ENCODE measurements at regions not wholly inside any gene's neighbourhood (a gene's known extent, or its start where the extent isn't known, plus 50 kb on each side); places are given as distances from the start of the nearest gene placed in this dataset.

DNA sequence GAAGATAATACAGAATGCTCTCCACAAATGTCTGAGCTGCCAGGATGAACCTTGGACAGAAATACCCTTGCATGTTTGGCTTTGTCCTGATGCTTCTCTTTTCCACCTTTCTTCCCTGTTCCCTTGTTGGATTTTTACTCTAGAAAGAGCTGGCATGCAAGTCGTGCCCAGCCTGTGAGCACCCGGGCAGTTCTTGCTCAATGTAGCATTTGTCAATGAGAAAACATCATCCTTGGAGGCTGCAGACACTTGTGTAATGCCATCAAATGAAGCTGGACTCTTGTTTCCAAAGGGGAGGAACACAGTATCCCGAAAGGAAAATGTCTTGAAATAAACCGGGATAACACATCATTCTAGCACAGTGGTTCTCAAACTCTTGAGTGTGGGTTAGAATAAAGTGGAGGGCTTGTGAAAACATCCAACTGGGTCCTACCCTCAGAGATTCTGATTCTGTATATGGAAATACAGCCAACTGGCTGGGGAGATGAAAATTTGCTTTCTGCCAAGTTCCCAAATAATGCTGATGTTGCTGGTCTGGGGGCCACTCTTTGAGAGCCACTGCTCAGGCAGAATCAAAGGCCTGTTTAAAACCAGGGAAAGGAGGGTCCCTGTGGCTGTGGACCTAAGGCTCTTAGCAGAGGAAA, 237.2 kb downstream of the SPATA18 start:
- no peak for DNase-seq (ENCODE audit: low spot score)

DNA sequence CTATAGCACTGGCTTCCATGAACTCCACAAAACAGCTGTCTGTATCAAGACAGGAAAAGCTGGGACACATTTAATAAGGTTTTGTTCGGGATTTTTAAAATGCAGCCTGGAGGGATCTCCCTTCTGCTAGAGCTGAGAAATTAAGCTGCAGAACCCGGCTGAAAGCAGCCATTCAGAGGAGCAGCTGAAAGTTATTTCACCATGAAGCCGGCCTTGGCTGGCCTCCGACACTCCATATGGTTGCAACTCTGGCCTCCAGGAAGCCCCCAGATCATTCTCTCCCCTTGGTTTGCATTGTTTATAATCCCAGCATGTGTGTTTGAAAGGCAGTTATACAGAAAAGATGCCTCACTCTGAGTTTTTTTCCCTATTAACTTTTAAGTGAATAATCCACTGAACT, 239.4 kb downstream of the SPATA18 start:
- DNase-seq (ENCODE audit: low spot score) = peak; percentile 85

DNA sequence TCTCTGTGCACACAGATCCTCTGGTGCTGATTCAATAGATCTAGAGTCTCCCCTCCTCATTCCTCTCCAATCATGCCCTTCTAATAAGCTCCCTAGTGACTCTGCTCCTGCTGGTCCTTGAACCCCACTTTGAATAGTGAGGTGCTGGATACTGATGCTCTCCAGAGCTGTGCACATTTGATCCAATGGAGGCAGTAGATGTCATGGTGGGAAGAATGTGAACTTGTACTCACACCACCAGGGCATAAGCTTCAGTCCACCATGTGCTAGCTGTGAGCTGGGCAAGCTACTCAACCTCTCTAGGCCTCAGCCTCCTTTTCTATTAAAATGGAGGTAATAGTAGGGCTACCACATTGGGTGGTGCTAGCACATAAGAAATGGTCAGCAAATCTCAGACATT, 241.1 kb downstream of the SPATA18 start:
- no peak for DNase-seq (ENCODE audit: low spot score)

DNA sequence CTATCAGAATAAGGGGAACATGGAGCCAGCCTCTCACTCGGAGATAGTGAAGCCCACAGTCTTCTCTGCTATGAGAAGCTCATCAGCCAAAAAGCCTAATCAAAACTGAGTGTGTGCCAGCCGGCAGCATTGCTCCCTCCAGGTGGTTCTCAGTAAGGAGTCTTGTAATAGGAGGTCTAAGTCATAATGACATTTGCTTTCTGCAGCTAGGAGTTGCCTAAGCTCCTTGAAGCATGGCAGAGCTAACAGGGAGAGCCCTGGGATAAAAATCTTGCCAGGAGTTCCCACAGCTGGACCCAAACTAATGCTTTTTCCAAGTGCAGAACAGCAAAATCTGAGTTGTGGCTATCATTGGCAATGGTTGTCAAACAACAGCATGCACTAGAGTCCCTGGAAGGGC, 245.2 kb downstream of the SPATA18 start:
- DNase-seq (ENCODE audit: low spot score) = no peak

DNA sequence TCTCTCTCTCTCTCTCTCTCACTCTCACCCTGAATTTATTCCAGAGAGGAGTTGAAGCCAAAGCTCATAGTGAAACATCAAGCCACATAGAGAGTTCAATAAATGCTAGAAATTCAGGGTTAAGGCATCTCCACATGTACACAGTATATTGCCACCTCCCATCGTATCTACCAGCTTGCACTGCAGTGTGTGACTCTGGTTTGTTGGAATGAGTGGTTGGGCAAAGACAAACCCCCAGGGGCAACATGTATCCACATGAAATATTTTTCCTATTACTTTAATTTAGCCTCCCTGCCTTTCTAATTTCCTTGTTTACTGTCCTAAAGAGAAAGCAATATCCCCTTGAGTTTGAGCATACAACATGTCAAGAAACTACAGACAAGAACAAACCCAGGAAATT, 247.3 kb downstream of the SPATA18 start:
- no peak for DNase-seq (ENCODE audit: low spot score)

DNA sequence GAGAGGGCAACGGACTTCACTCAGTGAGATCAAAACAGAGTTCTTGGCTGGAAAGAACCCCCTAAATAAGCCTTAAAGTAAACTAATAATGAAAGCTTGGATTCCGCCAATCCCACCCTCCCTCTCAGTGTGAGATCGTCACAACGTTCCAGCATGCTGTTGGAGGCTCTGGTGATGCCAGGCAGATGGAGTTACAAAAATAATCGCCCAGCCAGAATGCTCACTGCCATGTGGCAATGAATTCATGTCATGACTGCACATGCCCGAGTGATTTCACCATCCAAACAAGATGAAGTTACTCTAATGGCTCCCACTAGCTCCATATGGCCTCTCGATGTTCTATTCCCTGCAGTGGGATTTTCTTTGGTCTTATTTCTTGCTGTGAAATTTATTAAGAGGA, 248.0 kb downstream of the SPATA18 start:
- no peak for DNase-seq (ENCODE audit: low spot score)

DNA sequence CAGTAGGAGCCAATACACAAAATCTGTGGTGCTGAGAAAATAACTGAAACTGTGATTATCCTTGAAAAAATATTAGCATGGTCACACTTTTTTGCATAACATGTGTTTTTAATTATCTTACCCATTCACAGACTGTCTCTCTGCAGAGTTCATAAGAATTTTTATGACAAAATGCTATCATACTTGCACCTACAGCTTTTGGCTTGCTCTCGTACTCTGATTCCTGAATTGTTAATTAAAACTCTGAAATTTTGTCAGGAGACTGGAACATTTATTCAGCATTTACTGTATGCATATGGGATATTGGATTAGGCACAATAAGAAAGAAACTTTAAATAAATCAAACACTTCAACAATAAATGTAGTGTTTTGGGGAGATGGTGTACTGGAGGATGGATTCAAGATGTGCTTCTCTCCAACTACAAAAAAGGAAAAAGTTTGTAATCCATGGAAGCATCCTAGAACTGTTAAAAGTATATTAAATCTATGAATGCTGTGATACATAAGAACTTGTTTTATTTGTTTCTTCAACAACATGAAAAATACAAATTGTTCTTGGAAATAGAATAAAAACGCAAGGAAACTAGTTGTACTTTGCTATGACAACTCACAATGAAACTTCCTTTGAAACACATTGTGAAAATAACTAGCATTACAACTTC, 260.5 kb downstream of the SPATA18 start:
- DNase-seq (ENCODE audit: low spot score) = no peak

DNA sequence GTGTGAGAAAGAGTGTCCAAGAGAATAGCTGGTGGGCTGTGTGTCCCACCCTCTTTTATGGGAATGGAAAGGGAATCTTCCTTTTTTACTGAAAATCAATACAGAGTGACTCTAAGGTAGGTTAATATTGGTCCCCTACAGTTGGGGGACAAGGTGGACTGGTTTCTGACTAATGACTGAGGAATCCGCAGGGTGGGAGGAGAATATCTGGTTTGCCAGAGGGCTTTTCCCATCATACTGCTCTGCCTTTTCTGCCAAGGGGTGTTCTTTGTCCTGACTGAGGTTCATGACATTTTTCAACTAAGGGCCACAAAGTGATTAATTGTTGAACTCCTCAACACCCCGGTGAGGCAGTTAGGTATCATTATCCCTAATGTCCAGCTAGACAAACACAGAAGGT, 261.6 kb downstream of the SPATA18 start:
- DNase-seq (ENCODE audit: low spot score) = no peak

DNA sequence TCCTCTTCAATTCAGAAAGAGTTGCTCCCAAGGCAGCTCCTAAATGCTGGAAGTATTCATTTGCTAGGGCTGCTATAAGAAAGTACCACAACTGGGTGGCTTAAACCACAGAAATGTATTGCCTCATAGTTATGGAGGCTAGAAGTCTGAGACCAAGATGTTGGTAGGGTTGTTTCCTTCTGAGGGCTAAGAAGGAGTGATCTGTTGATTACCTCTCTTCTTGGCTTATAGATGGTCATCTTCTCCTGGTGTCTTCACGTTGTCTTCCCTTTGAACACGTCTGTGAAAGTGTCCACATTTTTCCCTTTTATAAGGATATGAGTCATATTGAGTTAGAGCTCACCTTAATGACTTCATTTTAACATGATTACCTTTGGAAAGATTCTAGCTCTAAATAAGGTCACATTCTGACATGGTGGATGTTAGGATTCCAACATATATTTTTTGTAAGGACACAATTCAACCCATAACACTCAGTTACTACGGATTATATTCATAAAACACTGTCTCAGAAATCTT, 266.3 kb downstream of the SPATA18 start:
- DNase-seq (ENCODE audit: low spot score) = no peak

DNA sequence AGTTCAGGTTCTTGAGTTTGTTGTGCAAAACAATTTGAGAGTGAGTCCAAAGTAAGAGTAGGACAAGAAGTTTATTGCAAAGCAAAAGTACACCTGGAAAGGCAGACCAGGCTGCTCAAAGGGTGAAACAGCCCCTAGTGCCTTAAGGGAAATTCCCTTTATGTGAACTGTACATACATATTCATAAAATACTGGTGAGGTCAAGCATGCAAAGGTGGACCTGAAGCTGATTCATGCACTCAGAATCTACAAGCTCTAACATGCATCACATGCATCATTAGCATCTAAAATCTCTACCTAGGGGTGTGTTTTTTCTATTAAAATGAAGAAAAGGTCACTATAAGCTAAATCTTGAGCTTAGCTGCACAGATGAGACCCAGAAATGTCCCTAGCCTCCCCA, 266.9 kb downstream of the SPATA18 start:
- DNase-seq (ENCODE audit: low spot score) = no peak

DNA sequence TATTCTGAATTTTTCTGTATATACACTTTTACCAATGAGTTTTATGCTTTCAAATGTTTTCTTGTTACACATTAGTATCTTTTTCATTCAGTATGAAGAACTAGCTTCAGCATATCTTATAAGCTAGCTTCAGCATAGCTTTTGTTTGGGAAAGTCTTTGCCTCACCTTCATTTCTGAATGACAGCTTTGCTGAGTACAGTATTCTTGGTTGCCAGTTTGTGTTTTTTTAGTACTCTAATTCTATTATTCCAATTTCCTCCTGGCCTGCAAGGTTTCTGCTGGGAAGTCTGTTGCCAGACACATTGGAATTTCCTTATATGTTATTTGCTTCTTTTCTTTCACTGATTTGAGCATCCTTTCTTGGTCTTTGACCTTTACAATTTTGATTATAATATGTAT, 278.8 kb downstream of the SPATA18 start:
- no peak for DNase-seq (ENCODE audit: low spot score)

DNA sequence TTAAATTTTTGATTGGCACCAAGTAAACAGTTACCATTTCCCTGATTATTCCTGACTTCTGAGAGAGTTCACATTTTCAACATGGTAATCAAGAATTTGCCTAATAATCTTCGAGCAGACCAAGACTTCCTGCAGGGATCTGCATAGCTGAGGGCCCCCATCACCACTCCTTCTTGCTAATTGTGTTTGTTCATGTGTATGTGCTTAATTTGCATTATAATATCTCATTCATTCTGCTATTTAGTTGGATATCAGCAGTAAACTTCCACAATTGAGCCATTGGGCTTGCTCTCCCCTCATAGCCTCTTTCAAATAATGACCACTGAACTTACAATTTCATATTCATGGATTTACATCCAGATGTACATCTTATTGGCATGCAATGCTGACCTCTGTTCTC, 292.5 kb downstream of the SPATA18 start:
- DNase-seq (ENCODE audit: low spot score) = no peak

DNA sequence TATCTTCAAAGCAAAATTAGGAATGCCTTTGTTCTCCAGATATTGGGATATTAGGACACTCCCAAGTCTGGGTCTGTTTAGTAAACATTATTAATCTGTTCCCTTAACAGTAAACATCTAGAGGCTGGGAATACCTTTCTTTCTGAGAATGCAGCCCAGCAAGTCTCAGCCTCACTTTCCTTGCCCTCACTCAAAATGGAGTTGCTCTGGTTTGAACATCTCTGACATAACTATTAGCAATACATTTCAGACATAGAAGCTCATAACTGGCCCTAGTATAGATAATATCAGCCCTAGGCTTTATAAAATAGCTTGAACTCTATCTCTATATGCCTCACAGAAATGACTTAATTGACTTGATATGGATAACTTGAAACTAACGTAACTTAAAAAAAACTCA, 299.8 kb downstream of the SPATA18 start:
- no peak for DNase-seq (ENCODE audit: low spot score)

DNA sequence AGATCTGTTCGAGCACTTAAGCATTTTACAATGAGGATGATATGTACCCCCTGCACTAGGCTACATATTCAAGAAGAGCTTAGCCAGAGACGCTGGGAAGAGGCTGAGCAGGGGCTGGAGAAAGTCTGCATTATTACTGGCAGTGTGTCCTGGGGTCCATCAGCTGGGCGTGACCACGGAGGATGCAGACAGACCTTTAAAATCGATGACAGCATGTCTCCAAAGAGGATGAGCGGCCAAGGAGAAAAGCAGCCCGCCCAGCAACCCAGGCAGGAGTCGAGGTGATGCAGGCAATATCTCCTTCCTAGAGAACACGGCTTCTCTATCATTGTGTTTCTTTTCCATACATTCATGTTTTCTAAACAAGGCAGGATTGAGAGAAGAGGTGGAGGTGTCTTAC, 300.7 kb downstream of the USP46 start:
- peak; percentile 71 for DNase-seq (ENCODE audit: low spot score)

DNA sequence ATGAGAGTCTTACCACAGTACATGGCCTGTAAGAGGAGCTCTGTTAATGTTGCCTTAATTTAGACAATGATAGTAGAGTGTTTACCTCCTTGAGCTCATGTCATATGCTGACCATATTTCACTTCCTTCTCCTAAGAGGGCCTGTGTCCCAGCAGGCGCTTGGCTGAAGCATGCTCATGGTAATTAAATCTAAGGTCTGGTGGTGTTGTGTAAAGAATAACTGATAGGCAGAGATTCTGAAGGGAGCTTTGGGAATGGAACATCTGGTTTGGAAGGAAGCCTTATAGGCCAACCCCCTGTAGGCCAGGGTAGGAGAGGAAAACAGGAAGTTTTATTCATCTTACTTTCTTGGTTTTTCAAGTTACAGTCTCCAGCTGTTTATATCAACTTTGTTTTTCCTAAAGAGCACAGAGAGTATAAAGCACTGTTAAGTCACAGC, 300.2 kb downstream of the USP46 start:
- no peak for DNase-seq (ENCODE audit: low spot score)

DNA sequence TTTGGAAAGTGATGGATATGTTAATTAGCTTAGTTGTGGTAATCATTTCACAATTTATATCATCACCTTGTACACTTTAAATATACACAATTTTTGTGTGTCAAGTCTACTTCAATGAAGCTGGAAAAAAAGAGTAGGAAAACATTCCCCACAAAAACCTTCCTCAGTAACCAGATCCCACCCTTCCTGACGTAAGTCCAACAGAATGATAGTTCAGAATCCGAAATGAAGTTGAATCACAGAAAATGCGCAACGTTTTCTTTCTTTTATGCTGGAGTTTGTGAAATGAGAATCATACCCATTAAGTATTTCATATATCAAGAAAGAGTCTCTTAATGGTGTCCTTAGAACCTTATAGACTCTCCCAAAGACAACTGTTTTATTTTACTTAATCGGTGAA, 292.9 kb downstream of the USP46 start:
- DNase-seq (ENCODE audit: low spot score) = no peak

DNA sequence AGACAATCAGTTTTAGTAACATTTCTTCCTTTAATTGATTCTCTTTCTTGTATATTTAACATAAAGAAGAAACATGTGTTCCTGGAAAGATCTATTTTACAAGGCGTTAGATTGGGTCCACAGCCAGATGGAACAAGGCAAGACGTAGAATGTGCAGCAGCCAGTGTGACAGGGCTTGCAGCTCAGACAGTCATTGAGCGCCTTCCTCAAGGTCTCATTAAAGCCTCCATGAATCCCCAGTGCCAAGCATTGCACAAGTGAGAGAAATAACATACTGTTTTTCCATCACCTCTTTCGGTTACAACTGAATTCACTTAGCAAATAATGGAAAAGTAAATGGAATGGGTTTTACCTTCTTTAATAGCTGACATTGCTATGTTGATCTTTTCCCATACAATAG, 292.5 kb downstream of the USP46 start:
- no peak for DNase-seq (ENCODE audit: low spot score)

DNA sequence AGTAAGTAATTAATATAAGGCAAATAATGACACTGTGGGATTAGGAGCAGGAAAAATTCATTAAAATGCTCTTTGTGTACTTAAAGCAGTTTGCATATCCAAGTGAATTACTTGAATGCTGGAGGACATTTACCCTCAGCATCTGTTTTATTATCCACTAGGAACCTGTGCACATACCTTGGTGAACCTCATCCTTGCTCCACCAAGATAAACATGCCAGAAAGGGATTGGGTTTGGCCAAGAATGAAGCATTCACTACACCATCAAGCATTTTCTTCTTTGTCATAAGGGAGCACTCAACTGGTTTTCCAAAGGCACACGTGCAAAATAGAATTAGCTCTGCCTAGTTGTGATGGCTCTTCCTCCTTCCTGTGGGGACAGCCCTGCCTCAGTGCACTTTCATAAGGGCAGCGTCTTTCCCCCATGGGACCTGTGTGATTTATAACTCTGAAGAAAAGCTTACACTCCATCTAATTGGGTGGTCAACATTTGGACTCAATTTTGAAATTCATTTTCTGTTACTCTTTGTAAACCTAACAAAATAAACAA, 291.7 kb downstream of the USP46 start:
- no peak for DNase-seq (ENCODE audit: low spot score)

DNA sequence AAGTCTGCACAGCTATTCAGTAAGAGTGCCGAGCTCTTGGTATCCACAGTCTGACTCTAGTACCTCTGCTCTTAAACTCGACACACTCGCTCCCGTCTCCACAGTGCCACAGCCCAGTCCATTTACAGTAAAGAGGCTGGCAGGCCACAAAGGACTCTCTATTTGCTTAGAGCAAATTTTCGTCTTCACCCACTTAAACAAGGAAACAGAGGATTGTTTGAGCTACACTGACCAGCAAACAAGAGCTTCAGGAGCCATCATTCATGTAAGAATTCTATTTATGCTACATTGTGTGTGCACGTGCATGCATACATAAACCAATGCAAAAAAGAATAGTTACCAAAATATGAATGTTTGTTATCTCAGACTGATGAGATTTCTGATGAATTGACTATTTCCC, 290.2 kb downstream of the USP46 start:
- no peak for DNase-seq (ENCODE audit: low spot score)

DNA sequence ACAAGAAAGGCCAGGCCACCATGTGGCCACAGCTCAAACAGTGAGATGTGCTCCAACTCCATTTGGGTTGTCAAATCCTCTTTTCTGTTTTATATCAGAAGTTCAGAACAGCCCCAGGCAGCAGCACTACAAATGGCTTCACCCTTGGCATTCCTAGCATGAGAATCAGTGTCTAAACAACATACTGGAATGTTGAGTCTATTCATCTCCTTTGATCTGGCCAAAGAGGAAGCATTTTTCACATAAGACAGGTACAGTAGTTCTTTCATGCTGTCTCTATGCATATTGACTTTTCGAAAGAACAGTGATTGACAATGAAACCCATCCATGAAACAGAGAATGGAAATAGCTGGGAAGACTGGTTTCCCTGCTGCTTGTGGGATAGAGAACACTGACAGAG, 289.5 kb downstream of the USP46 start:
- DNase-seq (ENCODE audit: low spot score) = no peak

DNA sequence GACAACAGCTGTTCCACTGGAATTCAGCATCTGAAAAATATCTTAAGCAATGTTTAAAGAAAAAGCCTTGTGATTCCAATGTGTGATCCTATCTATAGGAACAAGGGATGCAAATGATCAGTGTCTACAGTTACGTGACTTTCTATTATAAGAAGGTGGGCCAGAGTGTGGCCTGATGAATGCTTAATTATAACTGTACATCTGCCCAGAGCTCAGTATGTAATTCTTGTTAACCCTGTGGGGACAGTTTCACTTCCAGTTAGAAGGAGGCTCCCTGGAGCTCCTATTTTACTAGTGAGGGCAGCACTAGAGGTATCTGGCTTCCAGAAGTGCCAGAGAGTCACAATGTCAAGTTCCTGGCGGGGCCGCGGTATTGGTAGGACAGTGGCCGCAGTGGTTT, 288.5 kb downstream of the USP46 start:
- DNase-seq (ENCODE audit: low spot score) = no peak

DNA sequence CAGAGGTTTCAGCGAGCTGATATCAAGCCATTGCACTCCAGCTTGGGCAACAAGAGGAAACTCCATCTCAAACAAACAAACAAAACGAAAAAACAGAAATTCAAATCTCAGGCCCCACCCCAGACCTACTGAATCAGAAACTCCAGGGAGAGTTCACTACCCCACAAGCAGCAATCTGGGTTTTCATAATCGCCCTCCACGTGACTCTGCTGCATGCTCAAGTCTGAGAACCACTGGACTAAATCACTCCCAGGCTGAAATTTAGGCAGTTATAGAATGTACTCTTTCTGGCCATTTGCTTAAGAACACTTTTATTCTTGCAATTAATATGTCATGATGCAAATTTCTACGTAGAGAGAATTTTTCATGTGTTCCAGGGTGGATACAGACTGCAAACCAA, 287.3 kb downstream of the USP46 start:
- no peak for DNase-seq (ENCODE audit: low spot score)

DNA sequence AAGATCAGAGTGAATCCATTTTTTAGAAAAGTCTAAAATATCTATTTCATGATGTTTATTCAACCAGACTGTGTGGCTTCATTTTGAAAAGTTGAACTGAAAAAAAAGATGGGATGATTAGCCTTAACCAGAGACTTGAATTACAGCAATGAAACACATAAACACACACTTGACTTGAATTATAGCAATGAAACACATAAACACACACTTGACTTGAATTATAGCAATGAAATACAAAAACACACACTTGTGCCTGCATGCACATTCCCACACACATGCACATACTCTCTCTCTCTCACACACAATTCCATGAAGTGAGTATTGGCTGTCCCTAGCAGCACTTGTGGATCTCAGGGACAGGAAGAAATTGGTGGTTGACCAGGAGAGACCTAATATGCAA, 286.8 kb downstream of the USP46 start:
- no peak for DNase-seq (ENCODE audit: low spot score)

DNA sequence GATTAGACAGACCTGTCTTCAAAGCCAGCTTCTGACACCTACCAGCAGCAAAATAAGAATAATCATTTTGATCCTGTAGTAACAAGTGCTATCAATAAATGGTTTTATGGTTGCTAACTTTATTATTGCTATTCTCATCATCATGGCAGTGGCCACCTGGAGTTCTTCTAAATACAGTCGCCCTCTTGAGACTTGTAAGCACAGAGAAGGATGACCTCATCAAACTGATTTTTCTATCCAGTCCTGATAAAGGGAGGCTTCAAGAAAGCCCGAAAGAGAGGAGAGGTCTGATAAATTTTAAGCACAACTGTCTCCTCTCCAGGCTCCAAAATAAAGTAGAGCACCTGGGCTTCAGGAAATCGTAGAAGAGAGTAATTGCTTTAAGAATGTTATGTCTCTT, 286.4 kb downstream of the USP46 start:
- DNase-seq (ENCODE audit: low spot score) = no peak

Data from left forelimb (tissue), 1 donor.